RWPE2 (cell line): ENCODE measurements at regions not wholly inside any gene's neighbourhood (a gene's known extent, or its start where the extent isn't known, plus 50 kb on each side); places are given as distances from the start of the nearest gene placed in this dataset.

Experiments used
- ATAC-seq: fragments of 200-7000 bp; cut with Tn5 transposase; 3 replicates; pipeline ENCODE4 v1.9.1; 2021; ENCODE audit warnings: low read depth
- DNase-seq: peaks from one replicate; pipeline ENCODE4 v3.0.0-alpha.2; 2020; ENCODE audit warnings: low spot score
- H3K27ac ChIP-seq: fragments of 450-650 bp; 2 replicates; pipeline ENCODE4 v1.5.1; 2017; ENCODE audit warnings: mild to moderate bottlenecking; ENCODE audit not compliant: poor library complexity, severe bottlenecking
- H3K27me3 ChIP-seq: fragments of 250-450 bp; sonication (Bioruptor Pico); 2 replicates; pipeline ENCODE4 v1.5.1; 2021; ENCODE audit warnings: mild to moderate bottlenecking, moderate library complexity; ENCODE audit not compliant: insufficient read depth, poor library complexity, severe bottlenecking
- H3K36me3 ChIP-seq: fragments of 250-450 bp; sonication (Bioruptor Pico); 2 replicates; pipeline ENCODE4 v1.5.1; 2020; ENCODE audit warnings: low read depth, mild to moderate bottlenecking, moderate library complexity
- H3K4me1 ChIP-seq: fragments of 250-450 bp; sonication (Bioruptor Pico); 2 replicates; pipeline ENCODE4 v1.5.1; 2021; ENCODE audit warnings: mild to moderate bottlenecking, moderate library complexity; ENCODE audit not compliant: insufficient read depth, poor library complexity, severe bottlenecking
- H3K4me3 ChIP-seq: fragments of 250-450 bp; sonication (Bioruptor Pico); 2 replicates; pipeline ENCODE4 v1.5.1; 2021; ENCODE audit warnings: mild to moderate bottlenecking, moderate library complexity; ENCODE audit not compliant: severe bottlenecking
- H3K9me3 ChIP-seq: fragments of 250-450 bp; sonication (Bioruptor Pico); 2 replicates; pipeline ENCODE4 v1.5.1; 2021; ENCODE audit warnings: mild to moderate bottlenecking, moderate library complexity; ENCODE audit not compliant: severe bottlenecking
- CTCF ChIP-seq: fragments of 450-650 bp; IDR thresholded peaks from one replicate; pipeline ENCODE4 v1.5.1; 2017; ENCODE audit warnings: mild to moderate bottlenecking, moderate library complexity; ENCODE audit not compliant: poor library complexity, severe bottlenecking

DNA sequence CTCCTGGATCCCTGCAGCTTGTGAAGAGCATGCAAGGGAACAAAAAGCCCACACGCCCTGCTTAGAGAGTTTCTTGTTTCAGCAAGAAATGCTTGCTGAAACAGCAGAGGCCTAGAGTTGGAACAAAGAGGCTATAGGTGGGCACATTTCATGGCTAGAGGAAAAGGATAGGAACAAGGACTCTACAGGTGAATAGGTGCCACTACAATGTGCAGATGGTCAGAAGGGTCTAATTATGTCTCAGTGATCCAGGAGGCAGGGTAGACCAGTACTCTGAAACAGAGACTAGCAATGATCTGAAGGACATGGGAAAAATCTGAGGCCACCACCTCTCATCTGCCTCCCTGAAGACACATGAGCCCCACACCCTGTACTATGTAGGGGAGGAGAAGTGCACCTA is 609.0 kb downstream of the REEP3 start:
- Histone ChIP-seq H3K36me3 (no peaks in the 10 kb centered on the region), H3K27ac (no peak overlapping the region), H3K27me3 (peaks cover 23% of the 10 kb centered on the region), H3K4me1 (no peaks in the 10 kb centered on the region), H3K9me3 (no peaks in the 10 kb centered on the region), H3K4me3 (no peak overlapping the region)
- no peak for ATAC-seq
- DNase-seq, result no peak
- no peak for TF ChIP-seq CTCF

DNA sequence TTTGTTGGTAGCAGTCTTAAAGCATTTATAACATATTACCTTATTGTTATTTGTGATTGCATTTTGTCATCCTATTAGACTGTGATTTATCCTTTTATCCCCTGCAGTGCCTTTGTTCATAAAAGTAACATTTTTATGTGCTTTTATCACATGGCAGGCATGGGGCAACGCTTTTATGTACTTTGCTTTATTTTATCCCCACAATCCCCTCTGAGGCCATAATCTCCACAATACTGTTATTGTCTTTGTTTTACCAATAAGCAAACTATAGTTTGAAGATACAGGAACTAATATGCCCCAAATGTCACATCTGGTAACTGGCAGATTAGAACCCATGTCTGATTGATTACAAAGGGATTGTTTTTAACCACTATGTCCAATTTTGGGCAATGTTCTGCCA is 613.5 kb downstream of the REEP3 start:
- DNase-seq (no peak), ATAC-seq (no peak)
- no peaks in the 10 kb centered on the region for H3K36me3 ChIP-seq
- no peaks in the 10 kb centered on the region for H3K9me3 ChIP-seq
- H3K4me1 ChIP-seq, result no peaks in the 10 kb centered on the region
- no peak for TF ChIP-seq CTCF
- no peak overlapping the region for H3K27ac ChIP-seq
- H3K4me3 ChIP-seq, result no peak overlapping the region
- peaks cover 34% of the 10 kb centered on the region for H3K27me3 ChIP-seq

DNA sequence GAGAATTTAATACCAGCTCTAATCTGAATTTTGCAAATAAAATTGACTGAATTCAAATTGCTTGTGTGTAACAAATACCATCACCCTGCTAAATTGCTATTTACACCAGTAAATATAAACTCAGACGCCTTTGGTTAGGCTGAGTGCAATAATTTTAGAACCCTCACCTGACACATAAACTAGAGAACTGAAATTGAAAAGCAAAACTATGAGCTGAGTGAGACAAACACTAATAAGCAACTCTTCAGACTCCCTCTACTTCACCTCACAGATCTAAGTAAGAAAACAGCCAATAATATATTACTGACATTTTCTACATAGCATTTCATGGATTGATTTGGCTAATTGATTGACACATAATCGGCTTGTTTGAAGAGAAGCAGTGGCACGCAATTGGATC is 621.2 kb downstream of the REEP3 start:
- Histone ChIP-seq H3K9me3 (no peaks in the 10 kb centered on the region), H3K27me3 (peaks cover 6% of the 10 kb centered on the region), H3K27ac (no peak overlapping the region), H3K4me1 (no peaks in the 10 kb centered on the region), H3K36me3 (no peaks in the 10 kb centered on the region), H3K4me3 (no peak overlapping the region)
- DNase-seq (no peak), ATAC-seq (no peak)
- TF ChIP-seq CTCF, result no peak

DNA sequence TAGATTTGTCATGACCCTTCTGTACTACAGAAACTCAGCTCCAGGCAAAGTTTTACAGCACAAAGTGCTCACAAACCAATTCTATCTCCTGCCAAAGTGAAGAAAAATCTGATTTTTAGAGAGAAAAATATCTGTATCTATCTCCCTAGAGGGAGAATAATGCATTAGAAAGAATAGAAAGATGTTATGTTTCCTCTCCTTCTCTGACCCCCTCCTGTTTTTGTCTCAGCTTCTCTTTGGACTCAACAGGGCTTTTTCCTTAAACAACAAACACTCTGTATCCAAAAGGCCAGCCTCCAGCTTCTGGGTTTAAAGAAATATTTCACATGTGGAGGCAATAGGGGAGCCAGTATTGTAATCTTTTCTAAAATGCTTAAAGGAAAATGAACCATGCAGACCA is 627.4 kb downstream of the REEP3 start:
- ATAC-seq (no peak), DNase-seq (no peak)
- H3K4me1 ChIP-seq, result no peaks in the 10 kb centered on the region
- H3K9me3 ChIP-seq, result no peaks in the 10 kb centered on the region
- peaks cover 1% of the 10 kb centered on the region for H3K27me3 ChIP-seq
- no peak overlapping the region for H3K27ac ChIP-seq
- H3K4me3 ChIP-seq, result no peak overlapping the region
- H3K36me3 ChIP-seq, result no peaks in the 10 kb centered on the region
- TF ChIP-seq CTCF, result no peak

- DNase-seq (no peak), ATAC-seq (no peak)
- H3K9me3 ChIP-seq, result no peaks in the 10 kb centered on the region
- H3K4me3 ChIP-seq, result no peak overlapping the region
- no peaks in the 10 kb centered on the region for H3K4me1 ChIP-seq
- no peak overlapping the region for H3K27ac ChIP-seq
- TF ChIP-seq CTCF, result no peak
- H3K36me3 ChIP-seq, result no peaks in the 10 kb centered on the region
- H3K27me3 ChIP-seq, result no peaks in the 10 kb centered on the region
These were observed 635.0 kb downstream of the REEP3 start for GRCh38 chr10:64156166-64156565.
